Neural cell (in vitro differentiated cells): ENCODE measurements at regions not wholly inside any gene's neighbourhood (a gene's known extent, or its start where the extent isn't known, plus 50 kb on each side); places are given as distances from the start of the nearest gene placed in this dataset.

Source experiments
- H2AFZ ChIP-seq: fragments of 200-600, 300-800 bp; sonication (generic), shearing (Covaris generic); 2 replicates; pipeline ENCODE4 v1.6.0; 2014; ENCODE audit warnings: low read depth, mild to moderate bottlenecking, antibody characterized with exemption, low read length, moderate library complexity
- H3F3A ChIP-seq: fragments of 200-600 bp; shearing (Covaris generic); 2 replicates; pipeline ENCODE4 v1.6.1; 2016; ENCODE audit warnings: mild to moderate bottlenecking, moderate library complexity, mixed read lengths, antibody characterized with exemption, low read length; ENCODE audit not compliant: insufficient read depth, poor library complexity, severe bottlenecking
- H3K27ac ChIP-seq: fragments of 200-600, 300-800 bp; sonication (generic), shearing (Covaris generic); 2 replicates; pipeline ENCODE4 v1.5.1; 2014; ENCODE audit warnings: mild to moderate bottlenecking, low read length, moderate library complexity
- H3K27me3 ChIP-seq: fragments of 300-800, 200-600 bp; sonication (generic), shearing (Covaris generic); 2 replicates; pipeline ENCODE4 v1.6.0; 2014; ENCODE audit warnings: mild to moderate bottlenecking, low read depth, low read length, moderate library complexity; ENCODE audit not compliant: insufficient read depth
- H3K36me3 ChIP-seq: fragments of 300-800, 200-600 bp; sonication (generic), shearing (Covaris generic); 2 replicates; pipeline ENCODE4 v1.5.1; 2014; ENCODE audit warnings: mild to moderate bottlenecking, antibody characterized with exemption, low read length, moderate library complexity; ENCODE audit not compliant: insufficient read depth
- H3K4me2 ChIP-seq: fragments of 300-800, 200-600 bp; sonication (generic), shearing (Covaris generic); 2 replicates; pipeline ENCODE4 v1.6.0; 2014; ENCODE audit warnings: mild to moderate bottlenecking, low read length
- H3K4me3 ChIP-seq: fragments of 300-800, 200-600 bp; sonication (generic), shearing (Covaris generic); 2 replicates; pipeline ENCODE4 v1.5.1; 2014; ENCODE audit warnings: mild to moderate bottlenecking, low read length, moderate library complexity
- H3K79me2 ChIP-seq: fragments of 200-600 bp; shearing (Covaris generic); replicated peaks from 2 replicates; pipeline ENCODE4 v1.6.0; 2014; ENCODE audit warnings: mild to moderate bottlenecking, low read length, moderate library complexity; ENCODE audit not compliant: insufficient read depth
- H3K9ac ChIP-seq: fragments of 300-800, 200-600 bp; sonication (generic), shearing (Covaris generic); 2 replicates; pipeline ENCODE4 v1.6.1; 2016; ENCODE audit warnings: mild to moderate bottlenecking, low read length, mixed read lengths
- H3K9me2 ChIP-seq: fragments of 200-600 bp; shearing (Covaris generic); 2 replicates; pipeline ENCODE4 v1.6.1; 2016; ENCODE audit warnings: mild to moderate bottlenecking, low read length, mixed read lengths; ENCODE audit not compliant: insufficient read depth
- H3K9me3 ChIP-seq: fragments of 200-600, 300-800 bp; sonication (generic), shearing (Covaris generic); 2 replicates; pipeline ENCODE4 v1.6.1; 2016; ENCODE audit warnings: mild to moderate bottlenecking, mixed run types, low read length, moderate library complexity, mixed read lengths
- H4K20me1 ChIP-seq: fragments of 200-600 bp; shearing (Covaris generic); 2 replicates; pipeline ENCODE4 v1.6.1; 2016; ENCODE audit warnings: mild to moderate bottlenecking, mixed run types; ENCODE audit not compliant: insufficient read depth
- CTCF ChIP-seq: fragments of 450-650 bp; IDR thresholded peaks from 2 replicates; pipeline ENCODE4 v1.5.1; 2014; ENCODE audit warnings: antibody characterized with exemption, mild to moderate bottlenecking, moderate library complexity; ENCODE audit not compliant: poor library complexity, severe bottlenecking
- EP300 ChIP-seq: fragments of 450-650 bp; conservative IDR thresholded peaks from 2 replicates; pipeline ENCODE4 v1.6.1; 2014; ENCODE audit warnings: antibody characterized with exemption, mild to moderate bottlenecking, moderate library complexity; ENCODE audit not compliant: poor library complexity, severe bottlenecking
- EZH2 ChIP-seq: fragments of 200-600, 300-800 bp; shearing (Covaris generic), sonication (generic); IDR thresholded peaks from 2 replicates; pipeline ENCODE4 v1.6.1; 2014; ENCODE audit warnings: antibody characterized with exemption, low read length, borderline replicate concordance, mild to moderate bottlenecking; ENCODE audit not compliant: insufficient read depth, poor library complexity, severe bottlenecking
- MXI1 ChIP-seq: fragments of 450-650 bp; conservative IDR thresholded peaks from 2 replicates; pipeline ENCODE4 v1.6.1; 2014; ENCODE audit warnings: antibody characterized with exemption, mild to moderate bottlenecking; ENCODE audit not compliant: poor library complexity, severe bottlenecking
- POLR2AphosphoS5 ChIP-seq: IDR thresholded peaks from 2 replicates; pipeline ENCODE4 v1.6.1; 2012
- RAD21 ChIP-seq: fragments of 450-650 bp; conservative IDR thresholded peaks from 2 replicates; pipeline ENCODE4 v1.6.1; 2014; ENCODE audit warnings: antibody characterized with exemption, mild to moderate bottlenecking, moderate library complexity
- SMC3 ChIP-seq: fragments of 450-650 bp; conservative IDR thresholded peaks from 2 replicates; pipeline ENCODE4 v1.6.1; 2014; ENCODE audit warnings: antibody characterized with exemption, mild to moderate bottlenecking, moderate library complexity; ENCODE audit not compliant: poor library complexity
- TAF1 ChIP-seq: IDR thresholded peaks from 2 replicates; pipeline ENCODE4 v1.6.1; 2012; ENCODE audit warnings: low read depth
- TF ChIP-seq, protein P1 (sequence below): IDR thresholded peaks from 2 replicates; pipeline ENCODE4 v1.6.1; 2012; ENCODE audit warnings: borderline replicate concordance

DNA sequence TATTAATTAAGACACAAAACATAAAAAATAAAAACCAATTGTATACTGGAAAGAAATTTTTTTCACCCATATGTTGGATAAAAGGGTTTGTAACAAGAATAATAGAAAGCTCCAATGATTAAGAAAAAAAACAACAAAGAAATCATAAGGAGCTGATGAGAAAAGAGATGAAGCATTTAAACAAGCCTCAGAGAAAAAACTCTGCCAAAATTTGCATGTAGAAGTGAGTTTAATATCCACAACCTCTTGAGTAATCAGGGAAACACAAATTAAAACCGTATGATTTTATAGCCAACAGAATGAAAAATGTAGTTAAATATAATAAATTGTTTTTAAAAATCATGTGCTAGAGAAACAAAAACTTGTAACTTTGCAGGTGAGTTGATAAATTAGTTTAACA lies 192.9 kb downstream of the BCHE start:
- no peaks in the 10 kb centered on the region for H3K36me3 ChIP-seq
- H3K9ac ChIP-seq = no peak overlapping the region
- no peak for TF ChIP-seq CTCF
- TF ChIP-seq POLR2AphosphoS5 = no peak
- TF ChIP-seq MXI1 = no peak
- TF ChIP-seq TAF1 = no peak
- TF ChIP-seq, protein P1, sequence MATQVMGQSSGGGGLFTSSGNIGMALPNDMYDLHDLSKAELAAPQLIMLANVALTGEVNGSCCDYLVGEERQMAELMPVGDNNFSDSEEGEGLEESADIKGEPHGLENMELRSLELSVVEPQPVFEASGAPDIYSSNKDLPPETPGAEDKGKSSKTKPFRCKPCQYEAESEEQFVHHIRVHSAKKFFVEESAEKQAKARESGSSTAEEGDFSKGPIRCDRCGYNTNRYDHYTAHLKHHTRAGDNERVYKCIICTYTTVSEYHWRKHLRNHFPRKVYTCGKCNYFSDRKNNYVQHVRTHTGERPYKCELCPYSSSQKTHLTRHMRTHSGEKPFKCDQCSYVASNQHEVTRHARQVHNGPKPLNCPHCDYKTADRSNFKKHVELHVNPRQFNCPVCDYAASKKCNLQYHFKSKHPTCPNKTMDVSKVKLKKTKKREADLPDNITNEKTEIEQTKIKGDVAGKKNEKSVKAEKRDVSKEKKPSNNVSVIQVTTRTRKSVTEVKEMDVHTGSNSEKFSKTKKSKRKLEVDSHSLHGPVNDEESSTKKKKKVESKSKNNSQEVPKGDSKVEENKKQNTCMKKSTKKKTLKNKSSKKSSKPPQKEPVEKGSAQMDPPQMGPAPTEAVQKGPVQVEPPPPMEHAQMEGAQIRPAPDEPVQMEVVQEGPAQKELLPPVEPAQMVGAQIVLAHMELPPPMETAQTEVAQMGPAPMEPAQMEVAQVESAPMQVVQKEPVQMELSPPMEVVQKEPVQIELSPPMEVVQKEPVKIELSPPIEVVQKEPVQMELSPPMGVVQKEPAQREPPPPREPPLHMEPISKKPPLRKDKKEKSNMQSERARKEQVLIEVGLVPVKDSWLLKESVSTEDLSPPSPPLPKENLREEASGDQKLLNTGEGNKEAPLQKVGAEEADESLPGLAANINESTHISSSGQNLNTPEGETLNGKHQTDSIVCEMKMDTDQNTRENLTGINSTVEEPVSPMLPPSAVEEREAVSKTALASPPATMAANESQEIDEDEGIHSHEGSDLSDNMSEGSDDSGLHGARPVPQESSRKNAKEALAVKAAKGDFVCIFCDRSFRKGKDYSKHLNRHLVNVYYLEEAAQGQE = no peak
- no peak for TF ChIP-seq SMC3
- no peak for TF ChIP-seq RAD21
- TF ChIP-seq EP300 = no peak
- no peak for TF ChIP-seq EZH2
- no peaks in the 10 kb centered on the region for H3K9me2 ChIP-seq
- H3K27ac ChIP-seq = no peak overlapping the region
- no peaks in the 10 kb centered on the region for H3F3A ChIP-seq
- H3K9me3 ChIP-seq = no peaks in the 10 kb centered on the region
- H3K27me3 ChIP-seq = no peaks in the 10 kb centered on the region
- H3K4me3 ChIP-seq = no peak overlapping the region
- H3K4me2 ChIP-seq = no peak overlapping the region
- no peak overlapping the region for H2AFZ ChIP-seq
- no peaks in the 10 kb centered on the region for H3K79me2 ChIP-seq
- no peaks in the 10 kb centered on the region for H4K20me1 ChIP-seq

DNA sequence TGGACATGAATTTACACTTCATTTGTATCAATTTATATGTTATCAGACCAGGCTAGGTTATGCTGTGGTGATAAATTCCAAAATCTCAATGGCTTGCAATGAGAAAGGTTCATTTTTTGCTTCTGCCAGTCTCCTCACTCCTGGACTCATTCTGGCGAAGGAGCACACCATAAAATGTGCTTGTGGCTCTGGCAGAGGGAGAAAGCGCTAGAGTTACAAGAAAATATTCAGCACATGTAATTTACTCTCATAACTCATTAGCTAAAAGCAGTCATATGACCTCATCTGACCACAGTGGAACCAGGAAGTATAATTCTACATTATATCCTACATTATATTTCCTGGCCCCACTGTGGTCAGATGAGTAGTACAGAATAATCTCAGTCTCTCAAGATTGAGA lies 193.8 kb downstream of the BCHE start:
- Histone ChIP-seq H3K36me3 (no peaks in the 10 kb centered on the region), H3K9me3 (no peaks in the 10 kb centered on the region), H3K27me3 (no peaks in the 10 kb centered on the region), H3K79me2 (no peaks in the 10 kb centered on the region), H3K4me3 (no peak overlapping the region), H3K9ac (no peak overlapping the region), H2AFZ (no peak overlapping the region), H3K27ac (no peak overlapping the region), H3F3A (no peaks in the 10 kb centered on the region), H3K4me2 (no peak overlapping the region), H3K9me2 (no peaks in the 10 kb centered on the region), H4K20me1 (no peaks in the 10 kb centered on the region)
- TF ChIP-seq CTCF (no peak), TAF1 (no peak), MXI1 (no peak), RAD21 (no peak), EZH2 (no peak), EP300 (no peak), SMC3 (no peak), POLR2AphosphoS5 (no peak)
- TF ChIP-seq, protein P1 = no peak
